CD4-positive, alpha-beta T cell treated with Interleukin-12 subunit alpha and Interleukin-12 subunit beta, for 1 hour (primary cell): ENCODE measurements at regions not wholly inside any gene's neighbourhood (a gene's known extent, or its start where the extent isn't known, plus 50 kb on each side); places are given as distances from the start of the nearest gene placed in this dataset.

ENCODE experiments used
- DNase-seq: peaks from one replicate; pipeline ENCODE4 v3.0.0-alpha.2; 2020

DNA sequence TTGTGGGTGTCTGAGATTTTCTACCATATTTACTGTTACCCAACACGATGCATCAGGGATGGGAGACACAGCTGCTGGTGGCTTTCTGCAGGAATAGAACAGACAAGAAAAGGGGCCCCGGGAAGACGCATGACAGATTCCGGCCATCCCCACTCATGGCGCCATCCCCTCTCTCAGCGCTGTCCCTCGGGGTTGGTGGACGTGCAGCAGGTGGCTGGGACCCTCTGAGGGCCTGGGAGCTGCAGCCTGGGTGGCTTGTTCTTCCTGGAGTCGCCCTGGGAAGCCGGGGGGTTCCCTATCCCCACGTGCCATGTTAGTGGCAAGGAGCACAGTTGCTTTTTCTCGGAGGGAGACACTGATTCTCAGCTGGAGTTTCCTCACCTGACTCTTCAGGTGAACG is 1123.3 kb downstream of the BRD1 start:
- DNase-seq = no peak

DNA sequence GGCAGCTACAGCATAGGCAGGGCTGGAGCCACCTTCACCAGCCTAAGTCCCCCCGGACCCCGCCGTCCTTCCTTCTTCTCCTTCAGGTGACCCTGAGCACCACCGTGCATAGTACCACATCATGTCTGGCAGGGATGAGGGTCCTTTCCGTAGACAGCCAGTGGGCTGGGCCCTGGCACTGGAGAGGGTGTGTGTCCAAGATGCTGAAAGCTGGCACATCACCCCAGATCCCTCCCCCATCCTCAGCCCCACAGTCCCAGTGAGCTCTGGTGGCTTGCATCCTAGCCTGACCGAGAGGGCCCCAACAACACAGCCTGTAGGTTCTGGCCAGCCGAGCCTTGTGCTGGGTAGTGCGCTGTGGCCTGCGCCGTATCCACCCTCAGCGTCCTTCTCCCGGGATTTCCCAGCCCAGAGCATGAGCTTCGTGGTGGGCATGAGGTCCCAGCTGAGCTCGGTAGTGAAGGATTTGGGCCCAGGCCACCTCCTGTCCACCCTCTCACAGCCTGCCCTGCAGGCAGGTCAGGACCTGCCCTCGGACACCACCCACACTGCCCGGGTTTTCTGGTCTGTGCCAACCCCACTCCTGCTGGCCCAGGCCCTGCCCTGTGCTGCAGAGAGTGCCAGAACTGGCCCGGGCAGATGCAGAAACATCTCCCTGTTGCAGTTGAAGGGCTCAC is 1124.3 kb downstream of the BRD1 start:
- no peak for DNase-seq

DNA sequence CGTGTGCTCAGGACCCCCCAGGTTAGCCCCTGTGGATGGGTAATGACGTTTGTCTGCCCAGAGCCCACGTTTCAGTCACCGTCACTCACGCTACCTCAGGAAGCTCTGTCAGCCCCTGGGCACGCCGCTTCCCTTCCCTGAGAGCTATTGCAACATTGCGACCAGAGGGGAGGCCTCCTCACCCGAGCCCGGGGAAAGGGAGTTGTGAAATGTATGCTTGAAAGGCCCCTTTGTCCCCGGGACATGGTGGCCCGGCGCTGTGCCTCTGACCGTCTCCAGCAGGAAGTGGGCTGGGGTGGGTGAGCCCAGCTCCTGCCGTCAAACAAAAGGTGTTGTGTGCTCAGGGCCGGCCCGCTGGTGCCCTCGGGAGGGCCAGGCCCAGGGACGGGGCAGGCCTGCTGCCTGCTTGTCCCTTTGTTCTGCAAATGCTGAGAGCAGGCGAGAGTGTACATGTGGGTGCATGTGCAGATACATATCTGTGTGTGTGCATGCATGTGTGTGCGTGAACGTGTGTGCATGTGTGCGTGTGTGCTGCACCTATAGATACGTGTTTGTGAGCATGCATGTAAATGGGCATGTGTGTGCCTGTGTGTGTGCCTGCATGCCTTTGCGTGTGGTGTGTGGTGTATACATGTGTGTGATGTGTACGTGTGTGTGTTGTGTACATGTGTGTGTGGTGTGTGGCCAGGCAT is 1125.0 kb downstream of the BRD1 start:
- no peak for DNase-seq

DNA sequence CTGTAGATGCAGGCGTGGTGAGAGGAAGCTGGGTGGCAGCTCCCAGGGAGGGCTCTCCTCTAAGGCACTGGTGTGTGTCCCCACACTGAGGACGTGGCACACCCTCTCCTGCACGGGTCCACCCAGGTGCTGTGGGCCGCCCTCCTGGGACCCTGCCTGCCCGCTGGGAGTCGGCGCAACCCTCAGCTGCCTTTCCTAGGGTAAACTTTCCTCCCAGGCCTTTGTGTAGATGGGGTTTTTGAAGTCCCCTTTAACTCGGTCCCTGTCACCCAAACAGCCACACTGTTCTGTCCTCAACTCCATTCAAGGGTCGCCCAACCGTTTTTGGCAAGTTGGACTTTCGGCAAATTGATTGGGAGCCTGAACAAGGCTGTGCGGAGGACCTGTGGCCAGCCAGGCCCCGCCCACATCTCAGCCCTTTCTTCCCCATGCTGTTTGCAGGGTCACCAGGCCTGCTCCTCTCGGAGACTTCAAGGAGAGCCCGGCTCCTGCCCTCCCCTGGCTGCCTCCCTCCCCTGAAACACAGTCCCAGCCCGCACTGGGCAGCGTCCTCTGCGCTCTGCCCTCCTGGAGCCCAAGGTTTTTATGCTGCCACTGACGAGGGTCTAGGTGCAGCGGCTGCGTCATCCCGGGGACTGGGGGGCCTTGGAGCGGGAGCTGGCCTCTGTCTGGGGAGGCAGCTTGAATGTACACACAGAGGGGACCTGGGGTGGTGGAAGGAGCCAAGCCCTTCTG is 1126.2 kb downstream of the BRD1 start:
- no peak for DNase-seq

DNA sequence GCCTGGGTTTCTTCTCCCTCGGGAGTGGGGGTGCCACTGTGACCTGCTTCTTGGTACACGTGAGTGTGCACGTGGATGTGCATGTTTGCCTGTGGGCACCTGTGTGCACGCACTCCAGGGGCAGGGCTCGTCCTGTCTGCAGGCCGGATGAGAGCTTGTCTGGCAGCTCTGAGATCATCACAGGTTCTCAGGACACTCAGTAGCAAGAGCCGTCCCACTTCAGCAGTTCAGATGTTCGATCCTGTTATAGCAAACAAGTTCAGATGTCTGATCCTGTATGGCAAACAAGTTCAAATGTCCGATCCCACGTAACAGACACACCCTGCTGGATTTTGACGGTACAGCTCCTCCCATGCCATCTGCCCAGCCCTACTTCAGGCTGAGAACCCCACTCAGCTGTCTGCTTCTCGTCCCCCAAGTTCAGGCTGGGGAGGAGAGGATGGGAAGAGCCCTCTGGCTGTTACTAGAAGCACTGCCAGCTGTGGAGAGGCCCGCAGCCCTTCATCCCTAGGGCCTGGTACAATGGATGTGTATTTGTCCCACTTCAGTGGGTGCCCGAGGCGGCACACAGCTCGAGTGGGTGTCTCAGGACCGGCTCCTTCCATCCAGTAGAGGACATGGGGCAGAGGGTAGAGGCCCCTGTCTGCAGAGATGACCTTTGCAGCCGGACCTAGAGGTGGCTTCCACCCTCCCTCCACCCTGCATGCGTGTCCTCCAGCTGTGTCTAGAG is 1126.9 kb downstream of the BRD1 start:
- DNase-seq = no peak

DNA sequence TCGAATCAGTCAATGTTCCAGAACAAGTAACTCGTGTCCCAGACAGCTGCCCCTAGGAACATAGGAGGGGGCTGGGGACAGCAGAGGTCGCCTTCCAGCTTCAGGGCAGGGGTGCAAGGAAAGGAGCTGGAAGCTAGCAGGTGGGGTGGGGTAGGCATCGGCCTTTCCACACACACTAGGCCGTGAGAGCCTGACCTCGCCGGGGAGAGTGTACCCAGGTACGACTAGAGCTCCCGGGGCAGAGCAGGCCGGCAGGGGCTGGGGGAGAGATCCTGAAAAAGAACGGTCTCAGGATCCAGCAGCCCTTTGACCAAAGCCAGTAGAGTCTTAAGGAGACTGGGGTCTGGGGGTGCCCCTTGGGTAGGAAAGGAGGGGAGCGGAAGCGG is 1127.5 kb downstream of the BRD1 start:
- no peak for DNase-seq

DNA sequence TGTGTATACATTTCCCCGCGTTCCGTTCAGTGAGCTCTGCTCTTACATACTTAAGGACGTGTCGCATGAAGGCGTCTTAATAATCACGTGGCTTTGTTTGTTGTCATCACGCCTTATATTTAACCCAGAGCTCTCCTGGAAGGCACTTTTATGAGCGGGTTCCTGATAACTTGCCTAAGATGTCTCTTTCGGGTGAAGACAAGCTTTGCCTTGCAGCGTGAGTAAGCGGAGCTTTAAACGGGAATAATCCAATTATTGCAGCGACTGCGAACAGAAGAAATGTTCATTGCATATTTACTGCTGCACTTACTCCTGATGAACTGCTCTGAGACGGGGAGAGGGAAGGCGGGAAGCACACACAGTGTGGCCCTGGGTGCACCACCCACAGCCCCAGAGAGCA is 1128.2 kb downstream of the BRD1 start:
- no peak for DNase-seq

DNA sequence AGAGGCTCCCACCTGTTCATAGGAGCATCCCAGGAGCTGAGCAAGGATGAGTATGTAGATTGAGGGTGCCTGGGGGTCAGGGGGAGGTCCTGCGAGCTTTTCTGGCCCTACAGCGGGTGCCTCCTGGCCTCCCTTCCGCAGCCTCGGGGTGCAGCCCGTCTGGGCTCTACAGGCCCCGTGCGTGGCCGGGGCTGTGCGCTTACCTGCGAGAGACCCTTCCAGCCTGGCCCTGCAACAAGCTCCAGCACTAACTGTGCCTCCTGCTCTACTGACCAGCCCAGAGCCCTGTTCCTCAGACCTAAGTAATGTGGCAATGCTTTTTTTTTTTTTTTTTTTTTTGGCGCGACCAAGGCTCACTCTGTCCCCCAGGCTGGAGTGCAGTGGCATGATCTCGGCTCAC is 1129.1 kb downstream of the BRD1 start:
- no peak for DNase-seq

DNA sequence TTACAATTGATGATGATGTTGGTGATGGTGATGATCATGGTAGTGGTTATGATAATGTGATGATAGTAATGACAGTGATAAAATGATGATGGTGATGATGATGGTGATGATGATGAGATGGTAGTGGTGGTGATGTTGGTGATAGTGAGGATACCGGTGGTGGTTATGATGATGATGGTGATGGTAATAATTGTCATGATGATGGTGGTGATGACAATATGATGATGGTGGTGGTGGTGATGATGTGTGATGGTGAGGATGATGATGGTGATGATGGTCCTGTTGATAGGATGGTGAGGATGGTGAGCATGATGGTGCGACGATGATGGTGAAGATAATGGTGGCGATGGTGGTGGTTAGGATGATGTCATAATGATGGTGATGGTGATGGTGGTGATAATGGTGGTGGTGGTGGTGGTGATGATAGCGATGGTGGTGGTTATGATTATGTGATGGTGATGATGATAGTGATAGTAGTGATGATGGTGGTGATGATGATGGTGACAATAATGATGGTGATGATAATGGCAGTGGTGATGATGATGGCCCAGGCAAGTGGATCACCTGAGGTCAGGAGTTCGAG is 1129.9 kb downstream of the BRD1 start:
- no peak for DNase-seq

DNA sequence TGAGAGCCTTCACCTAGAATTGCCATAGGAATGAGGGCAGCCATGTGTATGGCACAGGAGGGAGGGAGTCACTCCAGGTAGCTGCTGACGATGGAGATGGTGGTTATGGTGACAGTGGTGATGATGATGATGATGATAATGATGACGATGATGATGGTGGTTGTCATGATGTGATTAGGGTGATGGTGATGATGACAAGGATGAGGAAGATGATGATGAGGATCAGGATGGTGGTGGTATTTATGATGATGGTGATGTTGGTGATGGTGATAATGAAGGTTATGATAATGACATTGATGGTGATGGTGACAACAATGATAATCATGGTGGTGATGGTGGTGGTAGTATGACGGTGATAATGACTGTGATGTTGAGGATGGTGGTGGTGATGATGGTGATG is 1130.5 kb downstream of the BRD1 start:
- no peak for DNase-seq

DNA sequence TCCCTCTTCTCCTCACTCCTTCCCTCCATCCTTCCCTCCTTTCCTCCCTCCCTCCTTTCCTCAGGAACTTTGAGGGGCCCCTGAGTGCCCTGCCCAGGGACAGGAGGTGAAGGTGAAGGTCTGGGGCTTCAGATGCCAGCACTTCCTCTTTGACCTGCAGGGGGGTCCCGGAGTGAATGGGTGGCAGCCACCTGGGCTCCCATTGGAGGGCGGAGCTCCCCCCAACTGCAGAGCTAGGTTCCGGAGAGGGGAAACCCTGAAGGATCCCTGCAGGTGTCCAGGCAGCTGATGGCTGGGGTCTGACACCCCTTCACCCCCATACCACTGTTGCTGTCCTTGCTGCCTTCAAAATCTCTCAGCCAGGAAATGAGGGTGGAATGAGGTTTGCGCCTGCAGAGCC is 1131.3 kb downstream of the BRD1 start:
- DNase-seq = no peak

DNA sequence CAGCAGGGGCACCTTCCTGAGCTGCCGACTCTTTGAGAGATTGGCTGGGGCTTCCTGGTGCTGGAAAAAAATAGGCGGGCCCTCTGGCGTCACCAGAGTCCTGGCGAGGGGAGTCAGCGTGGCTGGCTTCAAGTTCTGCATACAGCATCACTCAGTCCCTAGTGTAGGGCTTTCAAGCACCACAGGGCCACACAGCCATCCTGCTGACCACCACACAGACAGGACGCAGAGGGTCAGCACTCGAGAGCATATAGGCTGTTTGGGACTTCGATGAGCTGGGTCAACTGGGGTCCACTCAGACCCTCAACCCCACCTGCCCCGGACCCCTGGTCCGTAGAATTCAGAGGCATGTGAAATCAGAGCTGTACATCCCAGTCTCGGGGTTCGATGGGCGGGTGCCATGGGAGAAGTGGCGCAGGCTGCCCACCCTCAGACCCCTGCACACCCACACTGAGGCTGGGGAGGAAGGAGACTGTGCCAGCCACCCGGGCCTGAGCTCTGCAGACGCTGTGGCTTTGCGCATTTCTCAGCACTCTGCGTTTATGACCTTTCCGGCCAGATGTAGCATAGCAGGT is 1131.9 kb downstream of the BRD1 start:
- DNase-seq = no peak

DNA sequence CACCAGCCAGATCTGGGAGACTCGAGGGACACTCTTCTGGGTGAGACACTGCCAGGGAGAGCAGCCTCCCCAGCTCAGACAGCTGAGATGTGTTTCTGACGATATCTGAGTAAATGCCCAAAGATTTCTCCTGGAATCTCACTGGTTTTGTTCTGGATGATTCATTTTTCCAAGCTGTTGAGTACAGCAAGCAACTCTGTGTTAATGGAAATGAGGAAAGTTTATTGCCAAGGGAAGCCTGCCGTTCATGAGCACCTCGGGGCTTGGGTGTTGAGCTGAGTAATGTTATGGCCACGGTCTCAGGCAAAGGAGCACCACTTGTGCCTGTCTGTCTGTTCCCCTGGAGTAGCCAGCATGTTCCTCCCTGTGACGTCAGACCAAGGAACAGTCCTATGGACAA is 1132.4 kb downstream of the BRD1 start:
- no peak for DNase-seq

DNA sequence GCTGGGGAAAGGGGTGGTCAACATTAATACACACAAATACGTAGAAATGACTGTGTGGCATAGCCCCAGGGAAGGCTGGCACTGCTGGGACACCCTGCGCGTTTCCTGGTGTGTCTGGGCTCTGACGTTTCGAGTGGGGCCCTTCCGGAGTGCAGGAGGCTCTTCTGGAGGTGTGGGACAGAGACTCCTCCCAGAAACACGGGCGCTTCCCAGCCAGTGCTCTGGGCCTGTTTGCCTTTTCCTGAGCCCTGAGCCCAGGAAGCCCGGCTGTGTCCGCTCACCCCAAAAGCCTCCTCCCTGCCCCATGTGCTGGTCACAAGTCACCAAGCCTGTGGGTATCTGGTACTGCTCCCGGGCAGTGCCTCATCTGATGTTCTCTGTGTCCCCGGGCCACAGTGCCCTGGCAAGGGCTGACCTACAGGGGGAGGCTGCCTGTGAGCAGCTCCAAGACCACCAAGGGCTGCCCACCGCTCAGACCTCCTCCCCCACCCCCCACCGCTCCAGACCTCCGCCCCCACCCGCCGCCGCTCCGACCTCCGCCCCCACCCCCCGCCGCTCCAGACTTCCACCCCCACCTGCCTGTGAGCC is 1133.3 kb downstream of the BRD1 start:
- DNase-seq = no peak

DNA sequence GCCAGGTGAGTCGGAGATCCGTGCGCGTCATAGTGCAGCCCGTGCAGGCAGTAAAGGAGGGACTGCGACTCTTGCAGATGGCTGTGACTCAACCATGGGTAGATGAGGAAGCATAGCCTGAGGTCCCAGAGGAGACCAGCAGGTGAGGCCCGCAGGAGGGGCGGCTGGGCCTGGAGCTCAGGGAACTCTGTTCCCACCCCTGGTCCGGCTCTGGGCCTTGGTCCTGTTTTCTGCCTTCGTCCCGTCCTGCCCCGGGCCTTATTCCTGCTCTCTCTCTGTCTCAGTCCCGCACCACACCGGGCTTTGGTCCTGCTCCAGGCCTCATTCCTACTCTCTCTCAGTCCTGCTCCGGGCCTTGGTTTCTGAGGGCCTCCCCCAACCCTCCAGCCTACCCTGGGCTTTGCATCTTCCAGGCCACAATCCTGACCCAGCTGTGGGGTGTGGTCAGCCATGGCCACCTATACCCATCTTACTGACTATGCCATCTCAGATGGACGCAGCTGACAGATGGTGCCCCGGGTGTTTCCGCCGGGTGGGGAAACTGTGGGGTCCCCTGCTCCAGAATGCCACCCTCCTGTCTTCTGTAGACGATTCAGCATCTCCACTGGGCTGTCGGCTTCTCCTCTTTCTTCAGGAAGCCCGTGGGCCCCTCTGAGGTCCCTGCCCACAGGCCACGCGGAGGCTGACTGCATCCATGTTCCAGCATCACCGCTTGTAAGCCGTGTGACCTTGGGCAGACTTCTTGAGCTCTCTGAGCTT is 1134.1 kb downstream of the BRD1 start:
- DNase-seq = no peak

DNA sequence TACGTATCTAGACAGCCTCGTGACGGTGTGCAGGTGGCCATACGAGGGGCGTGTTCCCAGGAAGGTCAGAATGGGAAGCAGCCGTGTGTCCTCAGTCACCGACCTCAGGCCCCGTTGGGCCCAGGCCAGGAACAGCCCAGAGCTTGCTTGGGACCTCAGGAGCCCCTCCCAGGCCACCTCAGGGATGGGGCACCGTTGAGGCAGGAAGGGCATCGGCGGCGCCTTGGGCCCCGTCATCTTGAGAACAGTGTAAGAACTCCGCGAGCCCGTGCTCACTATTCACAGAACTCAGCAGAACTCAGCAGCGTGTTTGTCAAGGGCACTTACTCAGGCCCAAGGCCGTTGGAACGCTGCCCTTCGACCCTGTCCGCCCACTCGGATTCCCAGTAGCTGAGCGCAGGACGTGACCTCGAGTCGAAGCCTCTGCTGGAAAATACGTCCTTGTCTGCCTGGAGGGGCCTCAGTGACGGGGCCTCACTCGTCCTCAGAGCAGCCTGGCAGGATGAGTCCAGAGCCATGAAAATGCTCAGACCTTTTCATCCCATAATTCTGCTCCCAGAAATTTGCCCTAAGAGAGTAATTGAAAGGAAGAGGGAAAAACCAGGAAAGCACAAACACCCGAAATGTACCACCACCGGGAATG is 1134.8 kb downstream of the BRD1 start:
- DNase-seq = no peak

DNA sequence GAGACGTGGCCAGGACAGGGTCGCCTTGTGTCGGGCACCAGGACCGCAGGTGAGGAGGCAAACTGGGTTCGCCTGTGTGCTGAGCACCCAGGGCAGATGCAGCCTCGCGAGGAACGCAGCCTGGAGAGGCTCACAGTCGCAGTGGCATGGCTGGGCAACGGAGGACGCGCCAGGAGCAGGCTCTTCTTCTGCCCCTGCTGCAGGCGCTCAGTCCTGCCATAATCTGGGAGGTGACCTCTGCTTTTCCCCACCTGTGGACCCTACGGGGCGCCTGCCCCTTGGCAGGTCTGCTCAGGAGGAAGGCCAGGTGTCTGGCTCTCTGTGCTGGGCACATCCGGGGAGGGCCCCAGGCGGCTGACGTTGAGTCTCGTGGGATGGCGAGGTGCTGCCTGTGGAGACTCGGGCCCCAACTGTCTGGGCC is 1136.2 kb downstream of the BRD1 start:
- no peak for DNase-seq

DNA sequence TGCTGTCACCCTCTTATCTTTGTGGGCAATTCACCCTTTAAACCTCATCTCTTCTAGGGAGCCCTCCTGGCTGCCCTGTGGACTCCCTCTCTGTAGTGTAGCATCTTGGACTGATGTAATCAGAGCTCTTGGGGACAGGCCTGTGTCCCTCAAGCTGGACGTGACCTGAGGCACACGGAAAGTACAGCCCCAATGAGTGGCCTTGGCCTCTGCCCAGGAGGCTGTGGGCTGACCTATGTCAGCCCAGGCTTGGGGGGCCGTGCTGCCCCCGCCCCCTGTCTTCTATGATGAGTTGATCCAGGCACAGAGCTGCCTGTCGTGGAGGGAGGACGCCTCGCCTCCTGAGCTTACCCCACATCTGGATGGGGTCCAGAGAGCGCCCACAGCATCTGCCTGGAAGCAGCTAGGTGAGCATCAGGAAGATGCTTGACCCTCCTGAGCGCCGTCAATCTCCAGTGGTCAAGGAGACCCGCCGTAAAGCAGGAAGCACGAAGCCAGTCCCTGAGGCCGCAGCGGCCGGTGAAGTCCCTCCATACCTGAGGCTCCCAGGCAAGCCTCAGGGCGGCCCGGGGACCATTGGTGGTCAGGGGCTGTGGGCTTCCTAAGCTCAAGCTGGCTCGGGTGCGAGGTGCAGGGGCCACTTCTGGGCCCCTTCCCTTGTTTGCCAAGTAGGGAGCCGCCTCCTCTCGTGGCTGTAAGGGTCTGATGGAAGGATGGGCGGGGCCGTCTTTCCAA is 1136.9 kb downstream of the BRD1 start:
- no peak for DNase-seq

DNA sequence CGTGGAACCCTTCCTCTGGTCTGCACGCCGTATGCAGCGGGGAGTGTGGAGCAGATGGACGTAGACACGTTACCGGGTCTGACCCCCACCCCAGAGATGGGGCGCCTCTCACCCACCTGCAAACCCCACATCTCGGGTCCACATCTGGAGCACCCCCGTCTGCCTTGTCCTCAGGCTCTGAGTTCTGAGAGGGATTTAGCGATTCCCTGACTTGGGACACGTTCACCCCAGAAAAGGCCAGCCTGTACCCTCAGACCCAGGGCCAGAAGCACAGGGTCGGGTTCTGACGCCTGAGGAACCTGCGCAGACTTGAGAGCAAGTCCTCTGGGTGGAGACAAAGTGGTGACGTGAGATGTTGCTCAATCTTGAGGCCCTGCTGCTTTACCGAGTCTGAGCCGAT is 1138.5 kb downstream of the BRD1 start:
- no peak for DNase-seq

DNA sequence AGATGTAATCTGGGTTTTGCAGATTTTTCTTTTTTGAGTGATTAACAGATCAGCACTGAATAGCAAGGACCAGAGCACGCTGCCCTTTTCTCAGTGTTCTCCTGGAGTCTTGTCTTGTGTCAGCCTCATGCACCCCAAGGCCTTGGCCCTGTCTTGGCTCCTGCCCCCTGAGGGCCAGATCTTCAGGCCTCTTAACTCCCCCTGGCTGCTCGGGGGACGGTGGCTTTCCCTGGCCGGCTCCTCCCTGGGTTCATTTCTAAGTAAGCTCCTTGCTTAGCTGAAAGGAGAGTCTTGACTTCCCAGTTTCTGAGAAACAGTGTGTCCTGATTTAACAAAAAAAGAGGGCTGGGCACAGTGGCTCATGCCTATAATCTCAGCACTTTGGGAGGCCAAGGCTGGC is 1139.3 kb downstream of the BRD1 start:
- DNase-seq = no peak
